ENCODE measurements at regions not wholly inside any gene's neighbourhood (a gene's known extent, or its start where the extent isn't known, plus 50 kb on each side); places are given as distances from the start of the nearest gene placed in this dataset.
"Not testable (repeated sequence)": the region's sequence is repeated elsewhere in the genome, so short reads cannot be mapped to it uniquely, and the experiment has no call there.

DNA sequence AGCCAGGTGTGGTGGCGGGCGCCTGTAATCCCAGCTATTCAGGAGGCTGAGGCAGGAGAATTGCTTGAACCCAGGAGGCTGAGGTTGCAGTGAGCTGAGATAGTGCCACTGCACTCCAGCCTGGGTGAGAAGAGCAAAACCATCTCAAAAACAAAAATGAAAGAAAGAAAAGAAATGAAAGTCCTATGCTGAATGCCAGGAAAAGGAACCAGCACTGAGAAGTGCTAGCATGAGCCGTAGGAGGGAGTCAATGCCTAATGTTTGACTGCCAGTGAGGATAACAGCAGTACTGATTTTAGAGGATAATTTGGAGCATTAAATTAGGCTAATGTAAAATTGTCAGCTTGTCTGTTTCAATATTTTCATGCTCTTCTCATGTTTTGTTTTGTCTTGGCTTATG lies 472.8 kb downstream of the GADD45G start:
- DNase-seq: not testable (repeated sequence)

DNA sequence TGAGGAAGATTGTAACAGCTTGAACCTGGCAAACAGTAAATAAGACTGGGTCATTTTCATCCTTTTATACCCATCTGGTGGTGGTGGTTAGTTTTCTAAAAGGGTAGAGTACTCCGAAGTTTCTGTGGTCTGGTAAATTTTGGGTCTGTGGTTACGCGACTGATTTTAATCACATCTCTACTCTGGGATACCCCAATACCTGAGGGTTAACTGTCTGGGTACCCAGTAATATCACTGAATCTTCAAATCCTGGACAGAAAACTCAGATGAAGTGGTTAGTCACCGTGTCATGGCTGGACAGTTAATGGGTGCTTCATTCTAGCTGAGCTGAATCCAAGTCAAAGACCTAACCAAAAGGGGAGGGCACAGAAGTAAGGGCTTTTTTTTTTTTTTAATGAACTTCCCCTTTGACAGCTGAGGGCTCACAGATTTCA lies 474.2 kb downstream of the GADD45G start:
- DNase-seq: no peak

DNA sequence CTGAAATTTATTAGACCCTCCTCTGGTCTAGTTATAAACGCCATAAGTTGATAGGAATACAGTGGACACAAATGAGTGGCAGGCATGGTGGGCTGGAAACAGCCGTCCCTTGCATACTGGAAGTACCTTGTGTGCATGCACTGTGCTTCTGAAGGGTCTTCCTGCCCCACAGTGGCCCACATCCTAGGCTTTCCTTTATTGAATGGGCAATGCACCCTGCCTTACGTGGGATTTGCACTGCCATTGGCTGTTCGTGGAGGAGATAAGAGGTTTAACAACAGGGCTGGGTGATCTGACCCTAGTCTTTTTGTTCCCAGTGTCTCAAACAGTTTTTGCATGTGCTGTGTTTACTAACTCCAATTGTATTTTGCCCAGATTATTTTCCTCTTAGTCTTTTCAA lies 480.8 kb downstream of the GADD45G start:
- no peak for DNase-seq

DNA sequence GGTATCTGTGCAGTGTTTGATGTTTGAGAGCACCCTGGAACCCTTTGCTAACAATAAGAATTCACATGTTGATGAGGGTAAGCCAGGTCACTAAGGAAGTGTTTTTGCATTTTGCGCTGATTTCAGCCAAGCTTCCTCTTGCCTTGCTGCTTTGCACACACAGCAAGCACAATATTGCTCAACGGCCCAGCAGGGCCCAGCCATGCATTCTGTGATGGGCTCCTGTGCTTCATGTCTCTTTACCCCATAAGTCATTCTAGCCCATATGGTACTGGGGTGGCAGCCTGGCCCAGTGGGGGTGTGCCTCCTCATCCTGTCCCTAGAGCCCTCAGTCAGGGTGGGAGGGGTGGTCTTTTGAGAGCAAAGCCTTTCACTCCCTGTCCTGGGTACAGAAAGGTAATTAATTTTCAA lies 481.3 kb downstream of the GADD45G start:
- DNase-seq: no peak

DNA sequence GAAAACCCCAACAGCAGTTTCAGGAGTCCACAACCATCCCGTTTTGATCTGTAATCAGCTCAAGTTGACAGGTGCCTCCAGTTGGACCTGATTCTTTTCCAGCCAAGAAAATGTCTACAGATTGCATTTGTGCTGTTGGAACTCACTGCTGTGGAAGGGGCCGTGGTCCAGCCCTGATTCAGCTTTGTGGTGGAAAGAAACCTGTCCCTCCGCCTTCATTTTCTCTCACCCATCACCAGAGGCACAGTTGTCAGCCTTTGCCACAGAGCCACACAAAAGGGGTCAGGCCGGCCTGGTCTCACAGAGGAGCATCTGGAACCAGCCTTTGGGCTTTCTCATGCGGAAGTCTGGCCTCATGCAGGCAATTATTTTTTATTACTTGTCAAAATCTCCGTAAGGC lies 483.6 kb downstream of the GADD45G start:
- no peak for DNase-seq

DNA sequence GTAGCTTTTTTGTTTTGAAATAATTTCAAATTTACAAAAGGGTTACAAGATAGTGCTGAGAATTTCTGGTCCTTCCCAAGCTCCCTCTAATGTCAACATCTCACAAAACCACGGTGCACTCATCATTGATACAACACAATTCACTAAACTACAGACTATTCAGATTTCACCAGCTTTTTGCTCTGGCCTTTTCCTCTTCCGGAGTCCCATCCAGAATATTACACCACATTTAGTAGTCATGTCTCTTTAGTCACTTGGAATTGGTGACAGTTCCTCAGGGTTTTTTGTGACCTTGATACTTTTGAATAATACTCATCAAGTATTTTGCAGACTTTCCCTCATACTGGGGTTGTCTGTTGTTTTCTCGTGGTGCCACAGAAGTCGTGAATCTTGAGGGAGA lies 484.0 kb downstream of the GADD45G start:
- no peak for DNase-seq

DNA sequence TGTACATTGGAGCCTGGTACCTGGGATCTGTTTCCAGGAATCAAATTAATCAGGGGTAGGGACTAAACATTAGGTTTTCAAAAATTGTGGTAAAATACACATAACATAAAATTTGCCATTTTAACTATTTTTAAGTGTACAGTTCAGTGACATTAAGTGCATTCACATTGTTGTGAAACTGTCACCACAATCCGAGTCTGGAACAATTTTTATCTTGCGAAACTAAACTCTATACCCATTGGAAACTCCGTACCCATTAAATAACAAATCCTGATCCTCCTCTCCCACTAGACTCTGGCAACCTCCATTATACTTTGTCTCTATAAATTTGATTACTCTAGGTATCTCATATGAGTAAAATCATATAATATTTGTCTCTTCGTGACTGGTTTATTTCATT lies 486.2 kb downstream of the GADD45G start:
- no peak for DNase-seq

DNA sequence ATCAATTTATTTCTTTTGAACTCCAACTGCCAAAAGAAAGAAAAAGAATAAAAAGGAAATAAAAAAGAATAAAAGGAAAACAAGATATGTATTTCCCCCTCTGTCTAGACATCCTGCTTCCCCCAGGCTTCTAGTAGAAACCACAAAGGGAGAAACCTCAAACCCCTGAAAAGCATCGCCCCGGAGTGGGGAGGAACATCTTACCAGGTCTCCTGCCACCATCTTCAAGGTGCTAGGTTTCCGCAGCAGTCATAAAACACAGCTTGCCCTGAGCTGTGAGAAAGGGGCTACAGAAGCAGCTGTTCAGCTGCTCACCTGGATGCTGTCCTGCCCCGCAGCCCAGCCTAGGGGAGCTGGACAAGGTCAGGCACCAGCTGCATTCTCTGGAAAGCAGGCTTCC lies 487.7 kb downstream of the GADD45G start:
- peak; percentile 4 for DNase-seq

DNA sequence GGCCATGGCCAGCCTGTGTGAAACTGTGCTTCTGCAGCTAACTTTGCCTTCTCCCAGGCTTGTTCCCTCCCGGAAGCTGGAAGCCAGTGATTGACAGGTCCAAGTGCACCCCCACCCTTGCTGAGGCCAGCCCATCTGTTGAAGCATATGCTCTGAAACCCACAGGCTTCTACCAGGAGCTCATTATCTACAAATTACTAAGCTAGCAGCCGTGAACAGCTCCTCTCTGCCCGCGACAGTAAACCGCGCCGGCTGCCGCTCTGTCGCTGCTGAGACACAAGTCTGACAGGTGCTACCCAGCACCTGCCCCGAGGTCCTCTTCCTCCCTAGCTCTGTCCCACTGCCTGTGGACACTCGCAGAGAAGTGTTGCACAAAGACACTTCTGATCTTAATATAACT lies 490.9 kb downstream of the GADD45G start:
- no peak for DNase-seq

DNA sequence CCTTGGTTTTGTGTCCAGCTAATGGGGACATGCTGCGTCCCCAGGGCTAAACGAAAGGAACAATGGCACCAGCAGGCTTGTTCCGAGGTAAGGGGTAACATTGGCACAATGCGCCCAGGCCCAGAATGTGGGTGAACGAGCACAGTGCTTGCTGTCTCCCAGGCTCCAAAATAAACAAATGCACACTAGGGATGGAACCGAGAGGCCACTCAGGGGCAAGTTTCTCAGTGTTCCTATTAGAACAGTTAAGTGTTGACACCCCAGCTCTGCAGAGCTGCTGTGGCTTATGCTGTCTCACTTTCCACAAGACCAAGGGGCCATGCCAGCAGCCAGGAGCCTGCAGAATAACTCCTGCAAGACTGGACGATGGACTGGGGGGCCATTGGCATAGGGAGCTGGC lies 492.4 kb downstream of the GADD45G start:
- no peak for DNase-seq

DNA sequence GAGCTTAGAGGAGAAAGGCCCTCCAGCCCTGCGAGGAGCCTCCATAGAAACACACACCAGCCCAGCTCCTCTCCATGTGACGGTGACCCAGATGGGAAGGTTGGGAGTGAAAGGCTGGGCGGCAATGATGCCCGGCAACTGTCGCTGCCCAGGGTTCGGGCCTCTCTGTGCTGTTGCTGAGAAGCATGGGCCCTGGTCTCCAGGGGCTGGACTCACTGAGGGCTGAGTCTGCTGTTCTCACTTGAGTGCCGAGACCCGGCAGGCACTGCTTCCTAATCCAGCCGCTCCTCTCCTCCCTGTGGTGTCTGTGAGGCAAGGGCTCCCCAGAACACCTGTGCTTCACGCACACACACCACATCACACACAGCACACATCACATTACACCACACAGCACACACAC lies 493.6 kb downstream of the GADD45G start:
- no peak for DNase-seq

DNA sequence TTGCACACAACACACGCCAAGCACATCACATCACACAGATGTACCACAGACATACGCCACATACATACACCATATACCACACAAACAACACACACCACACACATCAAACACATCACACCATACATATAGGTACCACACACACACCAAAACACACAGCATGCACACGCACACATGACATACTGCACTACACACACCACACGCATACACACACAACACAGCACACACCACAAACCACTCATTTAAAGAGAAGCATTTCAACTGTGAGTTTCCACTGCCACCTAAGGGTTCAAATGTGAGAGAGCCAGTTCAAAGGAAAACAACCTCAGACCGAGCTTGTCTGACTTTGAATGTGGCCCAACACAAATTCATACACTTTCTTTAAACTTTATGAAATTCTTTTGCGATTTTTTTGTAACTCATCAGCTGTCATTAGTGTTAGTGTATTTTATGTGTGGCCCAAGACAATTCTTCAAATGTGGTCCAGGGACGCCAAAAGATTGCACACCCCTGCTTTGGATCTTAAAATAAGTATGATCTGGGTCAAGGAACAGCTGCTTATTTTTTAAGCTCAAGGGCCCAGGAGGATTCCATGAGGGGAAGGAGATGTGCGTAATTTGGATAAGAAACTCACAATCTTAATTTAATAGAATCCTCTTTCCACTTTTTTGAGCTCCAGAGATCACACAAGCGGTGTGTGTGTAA lies 494.6 kb downstream of the GADD45G start:
- DNase-seq: peak; percentile 11

DNA sequence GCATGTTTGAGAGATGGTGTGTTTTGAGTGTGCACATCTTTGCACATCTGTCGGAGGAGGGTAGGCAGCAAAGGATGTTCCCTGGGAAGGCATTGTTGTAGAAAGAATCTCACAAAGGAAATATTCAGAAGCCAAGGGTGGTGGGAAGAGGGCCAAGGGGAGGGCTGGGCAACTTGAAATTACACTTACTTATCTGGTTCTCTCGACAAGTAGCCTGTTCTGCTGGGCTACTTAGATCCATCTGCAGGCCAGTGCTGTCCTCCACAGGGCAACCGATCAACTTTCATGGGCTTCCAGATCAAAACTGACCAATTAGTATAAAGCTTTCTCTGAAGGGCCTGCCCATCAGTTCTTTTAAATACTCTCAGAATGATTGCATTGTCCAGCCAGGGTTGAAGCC lies 495.2 kb downstream of the GADD45G start:
- DNase-seq: no peak

DNA sequence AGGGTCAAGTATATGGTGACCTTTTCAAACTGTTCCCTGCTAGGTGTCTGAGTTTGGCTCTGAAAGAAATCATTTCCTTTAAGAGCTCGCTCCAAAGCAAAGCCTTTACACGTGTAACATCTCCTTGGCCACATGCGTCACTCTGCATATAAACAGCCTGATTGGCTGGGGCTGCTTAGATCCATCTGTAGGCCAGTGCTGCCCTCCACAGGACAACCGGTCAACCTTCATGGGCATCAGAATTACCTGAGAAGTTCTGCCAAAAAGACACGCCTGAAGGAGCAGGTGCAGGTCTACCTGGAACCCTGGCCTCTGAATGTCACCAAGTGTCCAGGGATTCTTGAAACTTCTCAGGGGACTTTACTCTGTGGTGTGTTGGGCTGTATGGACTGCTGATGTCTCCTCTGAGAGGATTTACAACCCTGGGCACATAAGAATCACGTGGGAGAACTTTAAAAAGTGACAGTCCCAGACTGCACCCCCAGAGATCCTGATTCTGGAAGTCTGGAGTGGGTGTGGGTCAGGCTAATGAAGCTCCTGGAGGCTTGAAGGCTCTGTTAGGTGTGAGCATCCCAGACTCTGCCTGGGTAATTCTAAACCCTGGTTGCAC lies 497.6 kb downstream of the GADD45G start:
- peak; percentile 83 for DNase-seq

DNA sequence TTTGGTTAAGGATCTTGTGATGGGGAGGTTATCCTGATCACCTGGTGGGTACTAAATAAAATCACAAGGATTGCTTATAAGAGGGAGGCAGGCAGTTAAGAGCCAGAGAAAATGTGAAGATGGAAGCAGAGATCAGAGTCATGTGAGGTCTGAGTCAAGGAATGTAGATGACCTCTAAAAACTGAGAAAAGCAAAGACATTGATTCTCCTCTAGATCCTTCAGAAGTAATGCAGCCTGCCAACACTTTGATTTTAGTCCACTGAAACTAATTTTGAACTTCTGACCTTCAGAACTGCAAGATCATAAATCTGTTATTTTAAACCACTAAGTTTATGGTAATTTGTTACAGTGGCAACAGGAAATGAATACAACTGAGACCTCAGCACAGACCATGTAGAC lies 499.0 kb downstream of the GADD45G start:
- DNase-seq: no peak

DNA sequence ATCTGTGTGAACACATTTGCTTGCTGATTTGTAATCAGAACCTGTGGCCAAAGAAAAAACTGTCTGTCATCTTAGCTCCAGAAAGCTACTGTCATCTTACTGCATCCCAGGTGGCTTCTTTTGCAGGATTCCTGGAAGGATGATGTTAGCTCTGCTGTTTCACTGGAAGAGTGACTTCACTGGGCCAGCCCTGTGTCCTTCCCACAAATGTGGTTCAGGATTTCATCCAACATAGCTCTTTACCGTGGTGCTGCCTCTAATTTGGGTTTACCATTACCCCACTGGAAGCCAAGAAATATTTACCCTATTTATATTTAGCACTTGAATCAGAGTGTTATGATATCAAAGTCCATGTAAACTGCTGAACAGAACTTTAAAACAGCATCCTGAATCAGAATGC lies 501.0 kb downstream of the GADD45G start:
- DNase-seq: no peak

DNA sequence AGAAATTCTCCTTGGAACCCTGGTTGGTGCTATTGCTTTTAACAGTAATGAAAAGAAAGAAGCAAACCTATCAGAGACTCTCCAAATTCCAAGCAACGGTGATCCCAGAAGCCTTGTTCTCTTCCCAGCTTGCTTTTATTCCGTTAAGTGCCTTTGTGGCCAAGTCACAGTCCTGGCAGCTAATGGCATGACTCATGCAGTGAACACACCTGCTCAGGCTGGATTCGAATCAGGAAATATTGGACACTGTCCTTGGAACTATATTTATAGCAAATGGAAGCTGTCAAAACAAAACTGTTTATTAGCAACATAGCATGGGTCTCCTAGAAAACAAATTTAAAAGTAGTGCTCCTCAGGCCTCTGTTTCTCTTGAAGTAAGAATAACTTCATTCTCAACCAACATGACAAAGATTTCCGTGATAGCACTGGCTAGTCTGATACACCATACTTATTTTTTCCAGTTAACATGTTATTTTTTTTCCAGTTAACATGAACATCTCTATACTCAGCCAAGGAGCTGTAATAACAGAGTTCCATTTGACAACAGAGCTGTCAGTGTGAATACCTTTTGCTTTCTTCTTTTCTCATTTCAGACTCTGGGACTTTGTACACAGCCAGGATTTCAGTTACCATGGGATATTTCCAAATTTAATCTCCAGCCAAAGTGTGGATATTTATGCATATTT lies 502.4 kb downstream of the GADD45G start:
- DNase-seq: no peak

DNA sequence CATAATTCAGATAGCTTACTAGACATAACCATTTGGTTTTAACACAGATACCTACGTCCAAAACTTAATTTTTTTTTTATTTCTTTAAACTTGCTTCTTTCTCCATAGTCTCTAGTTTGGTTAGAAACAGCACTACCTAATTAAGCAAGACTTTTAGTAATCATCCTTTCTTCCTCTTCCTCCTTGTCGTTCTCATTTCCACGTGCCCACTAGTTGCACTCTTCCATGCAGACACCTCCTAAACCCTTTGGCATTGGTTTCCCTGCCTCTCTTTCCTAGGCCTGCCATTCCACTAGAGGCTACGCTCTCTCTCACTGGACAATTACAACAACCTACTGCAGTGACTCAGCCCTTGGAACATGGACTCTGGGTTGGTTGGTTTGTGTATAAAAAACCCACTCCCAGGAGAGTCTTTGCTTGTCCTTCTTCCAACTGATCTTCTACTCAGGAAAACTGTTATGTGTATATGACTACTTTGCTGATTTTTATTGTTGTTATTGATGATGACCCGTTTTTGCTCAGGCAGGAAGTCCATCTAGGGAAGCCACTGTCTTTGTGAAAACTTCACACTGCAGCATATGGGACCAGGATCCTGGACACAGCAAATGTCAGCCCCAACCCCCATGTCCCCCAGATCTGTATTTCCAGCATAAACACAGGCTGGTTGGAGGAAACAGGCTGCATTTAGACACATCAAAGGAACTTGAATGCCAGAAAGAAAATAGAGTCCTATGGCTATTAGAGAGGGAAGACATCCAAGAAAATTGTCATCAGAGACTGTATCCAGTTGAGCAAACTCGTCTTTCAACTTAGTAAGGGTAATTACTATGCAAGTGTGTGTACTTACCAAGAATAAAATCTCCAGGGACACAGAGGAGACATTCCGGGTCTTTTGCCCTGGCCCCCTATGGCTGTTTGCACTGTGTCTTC lies 503.2 kb downstream of the GADD45G start:
- DNase-seq: no peak

DNA sequence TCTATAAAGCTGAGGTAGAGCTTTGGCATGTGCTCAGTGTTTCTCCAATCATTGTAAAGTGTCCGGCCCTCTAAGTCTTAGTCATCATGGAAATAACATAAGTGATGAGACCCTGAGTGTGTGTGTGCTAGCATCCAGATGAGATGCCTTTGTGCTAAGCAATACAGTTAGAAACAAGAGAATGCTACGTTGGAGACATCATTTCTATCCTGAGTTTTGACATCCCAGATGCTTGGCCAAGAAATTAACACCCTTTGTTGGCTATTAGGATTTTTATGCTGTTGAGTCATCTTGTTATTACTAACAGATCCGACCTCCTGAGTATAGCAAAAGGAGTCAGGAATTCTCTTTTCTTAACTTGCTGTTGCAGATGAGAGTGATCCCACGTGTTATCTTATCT lies 508.0 kb downstream of the GADD45G start:
- DNase-seq: no peak

DNA sequence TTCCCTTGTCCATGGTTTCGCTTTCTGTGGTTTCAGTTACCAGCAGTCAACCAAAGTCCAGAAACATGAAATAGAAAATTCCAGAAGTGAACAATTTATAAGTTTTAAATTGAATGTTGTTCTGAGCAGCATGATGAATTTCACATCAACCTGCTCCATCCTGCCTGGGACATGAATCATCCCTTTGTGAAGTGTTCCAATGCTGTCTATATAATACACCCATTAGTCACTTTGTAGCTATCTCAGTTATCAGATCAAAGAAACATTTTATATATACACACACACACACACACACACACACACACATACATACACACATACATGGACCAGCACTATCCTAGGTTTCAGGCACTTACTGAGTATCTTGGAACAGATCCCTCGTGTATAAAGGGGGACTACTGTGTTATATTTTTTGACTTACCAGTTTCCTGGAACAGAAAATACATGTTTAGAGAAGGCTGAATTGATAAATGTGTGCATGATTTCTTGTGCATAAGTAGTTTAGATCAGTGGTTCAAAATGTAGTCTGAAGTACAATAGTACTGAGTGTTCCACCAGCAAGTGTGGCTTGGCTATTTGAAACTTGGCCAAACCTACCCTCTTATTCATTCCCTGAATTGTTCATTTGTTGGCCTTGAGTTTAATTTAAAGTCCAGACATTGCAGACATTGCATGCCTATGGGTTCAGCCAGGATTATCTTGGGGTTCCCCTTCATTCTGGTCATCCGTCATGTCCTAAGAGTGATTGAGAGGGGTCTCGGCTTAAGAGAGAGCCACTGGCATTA lies 510.0 kb downstream of the GADD45G start:
- DNase-seq: no peak

DNA sequence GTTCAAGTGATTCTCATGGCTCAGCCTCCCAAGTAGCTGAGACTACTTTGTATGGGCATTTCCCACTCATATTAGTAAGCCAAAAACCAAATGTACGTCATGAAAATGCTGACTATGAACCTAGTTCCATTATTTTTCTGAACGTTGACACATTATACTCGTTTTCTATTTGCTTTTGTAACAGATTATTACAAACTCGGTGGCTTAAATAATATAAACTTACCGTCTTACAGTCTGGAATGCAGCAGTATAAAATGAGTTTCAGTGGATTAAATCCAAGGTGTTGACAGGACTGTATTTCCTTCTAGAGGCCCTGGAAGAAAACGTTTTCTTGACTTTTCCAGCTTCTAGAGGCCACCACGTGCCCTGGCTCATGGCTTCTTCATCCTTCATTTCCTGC lies 517.0 kb downstream of the GADD45G start:
- DNase-seq: no peak

DNA sequence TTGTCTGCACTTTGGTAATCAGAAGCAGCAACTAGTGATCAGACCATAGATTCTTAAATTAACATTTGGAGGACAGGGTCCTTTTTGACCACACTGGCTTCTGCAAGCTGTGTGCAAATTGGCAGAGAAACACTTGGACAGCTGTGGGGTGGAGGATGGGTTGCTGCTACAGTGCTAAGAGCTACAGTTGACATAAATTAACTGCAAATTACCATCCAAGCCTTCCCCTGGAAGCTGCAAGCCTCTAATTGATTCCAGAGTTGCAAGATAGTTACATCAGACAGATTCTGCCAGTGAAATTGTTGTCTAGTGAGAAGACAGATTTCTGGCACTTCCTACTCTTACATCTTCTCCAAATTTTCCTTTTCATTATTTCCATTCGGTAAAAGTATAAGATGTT lies 517.7 kb downstream of the DIRAS2 start:
- no peak for DNase-seq

All from CD4-positive, alpha-beta T cell treated with Interleukin-10 for 1 hour (primary cell).